ENCODE measurements at regions not wholly inside any gene's neighbourhood (a gene's known extent, or its start where the extent isn't known, plus 50 kb on each side); places are given as distances from the start of the nearest gene placed in this dataset.

- Histone ChIP-seq H3K9me3 (replicated peaks in 1 of 3) (no peaks in the 10 kb centered on the region), H3K27me3 (no peaks in the 10 kb centered on the region), H3K4me1 (replicated peaks in 1 of 2) (peaks cover 0 to 5% of the 10 kb centered on the region in 2 donors), H3K36me3 (replicated peaks in 1 of 2) (no peaks in the 10 kb centered on the region), H3K4me3 (no peak overlapping the region), H3K27ac (no peak overlapping the region)
- no peak for DNase-seq
- 86 to 95% (median 87%) methylated on average over 5 of the region's 5 CpGs for WGBS, 4 donors
- intact Hi-C loops (cut with DNase I), result no loop called here
- no peak for TF ChIP-seq CTCF (IDR thresholded peaks at IDR 0.05)
- TF ChIP-seq POLR2A (IDR thresholded peaks at IDR 0.05), result no peak
These were observed 729.0 kb upstream of the NR2F2 start for GRCh38 chr15:95601525-95601924.

DNA sequence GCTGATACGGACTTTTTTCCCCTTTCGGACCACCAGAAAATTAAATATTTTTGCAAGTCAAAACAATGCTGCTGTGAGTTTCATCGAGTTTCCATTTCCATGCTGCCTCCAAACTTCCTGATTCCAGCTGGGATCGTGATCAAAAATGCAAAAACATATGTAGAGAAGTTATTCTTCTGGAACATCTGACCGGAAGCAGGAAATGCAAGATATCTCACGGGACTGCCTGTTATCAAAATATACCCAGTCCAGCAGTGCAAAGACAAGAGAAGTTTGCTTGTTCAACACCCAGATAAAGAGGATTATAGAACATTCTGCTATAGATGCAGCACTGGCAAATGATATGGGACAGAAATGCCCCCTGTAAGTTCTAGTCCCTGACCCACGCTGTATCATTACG lies 726.7 kb upstream of the NR2F2 start:
- WGBS, 4 donors, result 49 to 62% (median 57%) methylated on average over 8 of the region's 8 CpGs
- no peak overlapping the region for H3K4me3 ChIP-seq
- H3K9me3 ChIP-seq (replicated peaks in 1 of 3), result no peaks in the 10 kb centered on the region
- intact Hi-C loops (cut with DNase I), result no loop called here
- H3K4me1 ChIP-seq (replicated peaks in 1 of 2), result peaks cover 0 to 5% of the 10 kb centered on the region in 2 donors
- H3K27ac ChIP-seq, result peak overlapping the region in 1 of 5 donors; percentile 30
- TF ChIP-seq CTCF (IDR thresholded peaks at IDR 0.05), result no peak
- no peak for TF ChIP-seq POLR2A (IDR thresholded peaks at IDR 0.05)
- no peak for DNase-seq
- H3K27me3 ChIP-seq, result no peaks in the 10 kb centered on the region
- H3K36me3 ChIP-seq (replicated peaks in 1 of 2), result no peaks in the 10 kb centered on the region

DNA sequence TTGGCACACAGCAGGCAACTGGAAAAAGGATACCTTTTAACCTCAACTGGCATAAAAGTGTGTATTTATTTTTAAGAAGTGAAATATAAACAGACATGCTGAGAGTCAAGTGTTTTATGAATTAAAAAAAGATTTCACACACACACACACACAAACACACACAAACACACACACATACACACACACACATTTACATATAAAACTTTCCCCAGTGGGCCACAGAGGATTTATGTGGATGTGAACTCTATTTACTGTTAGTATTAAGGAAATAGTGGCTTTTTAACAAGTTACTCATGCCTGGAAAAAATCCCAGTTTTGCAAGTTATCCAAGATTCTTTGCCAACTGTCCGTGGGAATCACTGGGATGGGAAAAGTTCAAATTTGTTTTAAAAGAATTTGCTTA lies 725.9 kb upstream of the NR2F2 start:
- Histone ChIP-seq H3K4me1 (replicated peaks in 1 of 2) (peaks cover 0 to 5% of the 10 kb centered on the region in 2 donors), H3K27me3 (no peaks in the 10 kb centered on the region), H3K4me3 (no peak overlapping the region), H3K27ac (no peak overlapping the region), H3K36me3 (replicated peaks in 1 of 2) (no peaks in the 10 kb centered on the region), H3K9me3 (replicated peaks in 1 of 3) (no peaks in the 10 kb centered on the region)
- no peak for TF ChIP-seq POLR2A (IDR thresholded peaks at IDR 0.05)
- no peak for TF ChIP-seq CTCF (IDR thresholded peaks at IDR 0.05)
- intact Hi-C loops (cut with DNase I), result no loop called here
- 14 to 47% (median 19%) methylated on average over 1 of the region's 1 CpG for whole genome bisulfite sequencing, 4 donors
- DNase-seq, result peak in 1 of 7 donors; percentile 18

GRCh38 chr15:95605098-95605497 lies 725.4 kb upstream of the NR2F2 start:
- H3K36me3 ChIP-seq (replicated peaks in 1 of 2), result no peaks in the 10 kb centered on the region
- peaks cover 0 to 5% of the 10 kb centered on the region in 2 donors for H3K4me1 ChIP-seq (replicated peaks in 1 of 2)
- no peaks in the 10 kb centered on the region for H3K9me3 ChIP-seq (replicated peaks in 1 of 3)
- H3K27ac ChIP-seq, result no peak overlapping the region
- no peak for DNase-seq
- no peak for TF ChIP-seq CTCF (IDR thresholded peaks at IDR 0.05)
- TF ChIP-seq POLR2A (IDR thresholded peaks at IDR 0.05), result no peak
- H3K27me3 ChIP-seq, result no peaks in the 10 kb centered on the region
- intact Hi-C loops (cut with DNase I), result no loop called here
- no peak overlapping the region for H3K4me3 ChIP-seq
